ENCODE measurements at regions not wholly inside any gene's neighbourhood (a gene's known extent, or its start where the extent isn't known, plus 50 kb on each side); places are given as distances from the start of the nearest gene placed in this dataset.

- no peak overlapping the region for H3K27ac ChIP-seq
- no peak for TF ChIP-seq CTCF (conservative IDR thresholded peaks at IDR 0.05)
Measured at GRCh38 chr5:125717209-125717608, 706.0 kb upstream of the GRAMD2B start.

- TF ChIP-seq CTCF (conservative IDR thresholded peaks at IDR 0.05) = no peak
- no peak overlapping the region for H3K27ac ChIP-seq
Measured at GRCh38 chr5:125719681-125720347, 703.4 kb upstream of the GRAMD2B start.

- no peak for TF ChIP-seq CTCF (conservative IDR thresholded peaks at IDR 0.05)
- H3K27ac ChIP-seq = no peak overlapping the region
Measured at GRCh38 chr5:125720348-125720685, 702.9 kb upstream of the GRAMD2B start.

GRCh38 chr5:125720721-125721120, 702.5 kb upstream of the GRAMD2B start:
- no peak overlapping the region for H3K27ac ChIP-seq
- no peak for TF ChIP-seq CTCF (conservative IDR thresholded peaks at IDR 0.05)

GRCh38 chr5:125722550-125722949, 700.7 kb upstream of the GRAMD2B start:
- no peak for TF ChIP-seq CTCF (conservative IDR thresholded peaks at IDR 0.05)
- no peak overlapping the region for H3K27ac ChIP-seq

- no peak for TF ChIP-seq CTCF (conservative IDR thresholded peaks at IDR 0.05)
- no peak overlapping the region for H3K27ac ChIP-seq
Measured at GRCh38 chr5:125725691-125726090, 697.5 kb upstream of the GRAMD2B start.

GRCh38 chr5:125743939-125744338, 679.3 kb upstream of the GRAMD2B start:
- no peak for TF ChIP-seq CTCF (conservative IDR thresholded peaks at IDR 0.05)
- H3K27ac ChIP-seq = no peak overlapping the region

Data from VCaP (cell line).